GM12892 (cell line): ENCODE measurements at regions not wholly inside any gene's neighbourhood (a gene's known extent, or its start where the extent isn't known, plus 50 kb on each side); places are given as distances from the start of the nearest gene placed in this dataset.

Experiments used
- POLR2A ChIP-seq: IDR thresholded peaks from 2 replicates; pipeline ENCODE4 v1.6.1; 2011; ENCODE audit warnings: low read depth, low read length, control low read depth
- POLR2AphosphoS5 ChIP-seq: IDR thresholded peaks from 2 replicates; pipeline ENCODE4 v1.6.1; 2011; ENCODE audit warnings: low read depth, low read length, control low read depth

- TF ChIP-seq POLR2A (no peak), POLR2AphosphoS5 (no peak)
Observed at GRCh38 chr11:110795112-110795624, 82.9 kb upstream of the ARHGAP20 start.
